HepG2 (cell line): ENCODE measurements at regions not wholly inside any gene's neighbourhood (a gene's known extent, or its start where the extent isn't known, plus 50 kb on each side); places are given as distances from the start of the nearest gene placed in this dataset.

Experiments
- EZH2 ChIP-seq: conservative IDR thresholded peaks from 2 replicates; pipeline ENCODE4 v1.6.1; 2012; ENCODE audit warnings: mild to moderate bottlenecking, low read depth, low read length, moderate library complexity
- KDM1A ChIP-seq: IDR thresholded peaks from 2 replicates; pipeline ENCODE4 v1.6.1; 2016; ENCODE audit warnings: missing compliant biosample characterization
- NFKB2 ChIP-seq: sonication (generic); formaldehyde crosslinking; IDR thresholded peaks from 2 replicates; pipeline ENCODE4 v1.4.0; 2020; ENCODE audit warnings: missing genetic modification reagents, borderline replicate concordance
- POLR2A ChIP-seq, 2 experiments: IDR thresholded peaks; 2 replicates each; pipeline ENCODE4 v1.6.1; 2011; ENCODE audit warnings: low read depth in 2 of 2, low read length in 2 of 2, mild to moderate bottlenecking in 1 of 2, moderate library complexity in 1 of 2; ENCODE audit not compliant: insufficient read depth in 1 of 2
- TBX2 ChIP-seq: sonication (generic); formaldehyde crosslinking; IDR thresholded peaks from 2 replicates; pipeline ENCODE4 v1.5.0; 2020; ENCODE audit warnings: missing genetic modification reagents, mild to moderate bottlenecking, borderline replicate concordance
- ZNF30 ChIP-seq: sonication (generic); formaldehyde crosslinking; IDR thresholded peaks from 2 replicates; pipeline ENCODE4 v1.5.0; 2020; ENCODE audit warnings: mild to moderate bottlenecking, missing genetic modification reagents
- TF ChIP-seq, protein P1 (sequence below): sonication (generic); formaldehyde crosslinking; IDR thresholded peaks from 2 replicates; pipeline ENCODE4 v1.5.0; 2020; ENCODE audit warnings: missing genetic modification reagents

DNA sequence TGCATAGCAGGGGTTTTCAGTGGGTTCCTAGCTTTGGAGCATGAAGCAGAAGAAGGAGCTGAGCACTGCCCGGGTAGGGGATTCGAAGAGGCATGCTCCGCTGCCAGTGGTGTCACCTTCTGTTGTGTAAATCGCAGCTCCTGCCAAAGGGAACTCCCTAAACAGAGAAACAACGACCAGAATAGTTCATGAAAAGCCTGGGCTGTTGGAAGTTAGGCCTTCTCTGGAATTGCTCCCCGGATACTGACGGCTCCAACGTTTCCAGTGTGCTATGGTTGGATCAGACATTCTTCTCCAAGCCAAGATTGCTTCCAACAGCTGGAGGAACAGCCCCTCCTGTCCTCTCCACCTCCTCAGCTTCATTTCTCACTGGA is 546.0 kb upstream of the FZD8 start:
- TF ChIP-seq POLR2A (IDR thresholded peaks at IDR 0.05; ENCODE audit: insufficient read depth in 1 of 2, low read depth in 2 of 2, low read length in 2 of 2) = no peak
- TF ChIP-seq, protein P1, sequence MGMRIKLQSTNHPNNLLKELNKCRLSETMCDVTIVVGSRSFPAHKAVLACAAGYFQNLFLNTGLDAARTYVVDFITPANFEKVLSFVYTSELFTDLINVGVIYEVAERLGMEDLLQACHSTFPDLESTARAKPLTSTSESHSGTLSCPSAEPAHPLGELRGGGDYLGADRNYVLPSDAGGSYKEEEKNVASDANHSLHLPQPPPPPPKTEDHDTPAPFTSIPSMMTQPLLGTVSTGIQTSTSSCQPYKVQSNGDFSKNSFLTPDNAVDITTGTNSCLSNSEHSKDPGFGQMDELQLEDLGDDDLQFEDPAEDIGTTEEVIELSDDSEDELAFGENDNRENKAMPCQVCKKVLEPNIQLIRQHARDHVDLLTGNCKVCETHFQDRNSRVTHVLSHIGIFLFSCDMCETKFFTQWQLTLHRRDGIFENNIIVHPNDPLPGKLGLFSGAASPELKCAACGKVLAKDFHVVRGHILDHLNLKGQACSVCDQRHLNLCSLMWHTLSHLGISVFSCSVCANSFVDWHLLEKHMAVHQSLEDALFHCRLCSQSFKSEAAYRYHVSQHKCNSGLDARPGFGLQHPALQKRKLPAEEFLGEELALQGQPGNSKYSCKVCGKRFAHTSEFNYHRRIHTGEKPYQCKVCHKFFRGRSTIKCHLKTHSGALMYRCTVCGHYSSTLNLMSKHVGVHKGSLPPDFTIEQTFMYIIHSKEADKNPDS (CRISPR knock-in tag) = no peak
- TF ChIP-seq KDM1A = no peak
- no peak for TF ChIP-seq NFKB2 (CRISPR knock-in tag)
- no peak for TF ChIP-seq ZNF30 (CRISPR knock-in tag)
- TF ChIP-seq TBX2 = no peak
- no peak for TF ChIP-seq EZH2
